Nephron (organoid): ENCODE measurements at regions not wholly inside any gene's neighbourhood (a gene's known extent, or its start where the extent isn't known, plus 50 kb on each side); places are given as distances from the start of the nearest gene placed in this dataset.
A peak's percentile ranks its signal among the peaks of the same experiment; 100 is the strongest.

Experiments used
- H3K27ac Mint-ChIP-seq, 3 experiments: 2 replicates each; pipeline ENCODE4 v1.8.0; 2020; ENCODE audit warnings: mixed read lengths in 3 of 3, mild to moderate bottlenecking in 2 of 3, moderate library complexity in 1 of 3
- H3K27me3 Mint-ChIP-seq: 2 replicates; pipeline ENCODE4 v1.8.0; 2021; ENCODE audit warnings: low read depth, mild to moderate bottlenecking, moderate library complexity, mixed read lengths
- H3K36me3 Mint-ChIP-seq: 2 replicates; pipeline ENCODE4 v1.8.0; 2020; ENCODE audit warnings: low read depth, mixed read lengths
- H3K4me1 Mint-ChIP-seq: 2 replicates; pipeline ENCODE4 v1.8.0; 2020; ENCODE audit warnings: mixed read lengths
- H3K4me3 Mint-ChIP-seq, 3 experiments: 2 replicates each; pipeline ENCODE4 v1.8.0; 2020; ENCODE audit warnings: mild to moderate bottlenecking in 3 of 3, mixed read lengths in 3 of 3, moderate library complexity in 2 of 3
- H3K9me3 Mint-ChIP-seq: 2 replicates; pipeline ENCODE4 v1.8.0; 2020; ENCODE audit warnings: mixed read lengths
- CTCF ChIP-seq, 3 experiments: fragments of 200-600 bp; sonication (generic); IDR thresholded peaks; one replicate each; pipeline ENCODE4 v1.5.0; 2021; ENCODE audit warnings: antibody characterized with exemption in 3 of 3; ENCODE audit not compliant: unreplicated experiment in 3 of 3

DNA sequence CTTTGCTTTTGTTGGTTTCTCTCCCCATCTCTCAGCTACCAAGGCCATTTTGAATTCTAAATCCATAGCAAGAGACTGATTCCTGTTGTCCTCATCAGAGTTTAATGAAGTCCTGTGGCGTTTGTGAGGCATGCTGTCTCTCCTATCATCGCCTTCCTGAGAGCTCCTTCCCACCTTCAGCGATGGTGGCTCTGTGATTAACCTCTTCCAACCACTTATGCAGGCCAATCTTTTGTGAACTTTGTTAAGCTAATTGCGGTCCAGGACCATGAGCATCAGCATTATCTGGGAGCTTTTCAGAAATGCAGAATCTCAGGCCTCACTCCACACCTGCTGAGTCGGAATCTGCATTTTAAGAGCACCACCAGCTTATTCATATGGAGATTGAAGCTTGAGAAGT is 272.5 kb upstream of the CDYL start:
- Mint-ChIP-seq H3K27ac (no peak overlapping the region), H3K4me3 (no peak overlapping the region), H3K4me1 (peaks cover 10% of the 10 kb centered on the region), H3K36me3 (no peaks in the 10 kb centered on the region), H3K27me3 (no peaks in the 10 kb centered on the region), H3K9me3 (no peaks in the 10 kb centered on the region)
- no peak for TF ChIP-seq CTCF (IDR thresholded peaks at IDR 0.05; ENCODE audit: unreplicated experiment in 3 of 3)

- Mint-ChIP-seq H3K4me1 (no peaks in the 10 kb centered on the region), H3K4me3 (no peak overlapping the region), H3K27me3 (peaks cover 12% of the 10 kb centered on the region), H3K36me3 (no peaks in the 10 kb centered on the region), H3K27ac (no peak overlapping the region), H3K9me3 (no peaks in the 10 kb centered on the region)
- no peak for TF ChIP-seq CTCF (IDR thresholded peaks at IDR 0.05; ENCODE audit: unreplicated experiment in 3 of 3)
Measured at GRCh38 chr6:4496284-4496683, 279.9 kb upstream of the CDYL start.

DNA sequence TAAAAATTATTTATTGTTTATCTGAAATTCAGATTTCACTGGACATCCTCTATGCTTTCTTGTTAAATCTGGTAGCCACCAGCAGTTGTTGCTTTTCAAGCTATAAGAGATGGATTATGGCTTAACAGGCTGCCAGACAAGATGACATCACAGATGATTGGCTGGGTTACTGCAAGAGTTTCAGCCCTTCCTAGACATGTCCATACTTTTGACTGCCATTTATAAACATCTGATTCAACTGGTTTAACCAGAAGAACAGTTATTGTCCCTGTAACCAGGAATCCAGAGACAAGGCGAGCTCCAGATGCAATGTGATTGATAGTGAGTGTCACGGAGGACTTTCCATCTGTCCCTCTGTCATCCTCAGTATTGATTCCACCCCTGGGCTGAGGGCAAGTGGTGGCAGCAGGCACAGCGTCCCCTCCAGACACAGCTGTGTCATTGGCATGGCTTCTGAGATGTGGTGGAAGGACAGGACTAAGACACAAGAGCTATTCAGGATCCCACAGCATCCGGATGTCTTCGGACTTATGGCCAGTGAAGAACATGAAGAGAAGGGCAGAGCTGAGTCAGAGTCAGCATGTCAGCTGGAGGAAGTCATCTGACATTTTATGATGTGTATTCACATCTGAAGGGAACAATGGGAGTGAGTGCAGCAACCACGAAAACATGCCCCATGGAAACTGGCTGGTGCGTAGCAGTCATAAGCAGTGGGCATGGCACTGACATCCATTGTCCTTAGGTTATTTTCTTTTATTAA is 284.5 kb upstream of the CDYL start:
- Mint-ChIP-seq H3K27me3 (peaks cover 20% of the 10 kb centered on the region), H3K36me3 (no peaks in the 10 kb centered on the region), H3K27ac (no peak overlapping the region)

DNA sequence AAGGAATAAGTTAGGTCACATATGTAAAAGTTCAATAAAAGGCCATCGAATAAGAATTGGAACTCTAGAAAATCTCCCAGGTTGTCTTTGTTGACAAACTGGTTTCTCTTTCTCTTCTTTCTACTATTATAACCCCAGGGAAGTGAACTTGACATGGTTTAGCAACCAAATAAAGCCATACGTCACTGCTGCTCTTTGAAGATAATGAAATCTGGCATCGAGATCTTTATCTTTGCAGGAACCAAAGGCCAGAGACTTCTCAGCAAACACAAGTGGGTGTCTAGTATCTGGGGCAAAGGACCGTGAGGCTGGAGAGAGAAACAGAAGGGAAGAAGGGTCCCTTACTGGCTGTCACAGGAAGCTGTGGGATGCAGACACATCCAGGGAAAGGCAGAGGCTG is 286.7 kb upstream of the CDYL start:
- H3K27ac Mint-ChIP-seq = peak overlapping the region in 1 of 3 experiments; percentile 19
- TF ChIP-seq CTCF (IDR thresholded peaks at IDR 0.05; ENCODE audit: unreplicated experiment in 3 of 3) = no peak
- H3K9me3 Mint-ChIP-seq = peaks cover 21% of the 10 kb centered on the region
- no peaks in the 10 kb centered on the region for H3K4me1 Mint-ChIP-seq
- no peak overlapping the region for H3K4me3 Mint-ChIP-seq
- no peaks in the 10 kb centered on the region for H3K36me3 Mint-ChIP-seq
- peaks cover 16% of the 10 kb centered on the region for H3K27me3 Mint-ChIP-seq

More for the DNA sequence above, 284.5 kb upstream of the CDYL start:
- H3K9me3 Mint-ChIP-seq = peaks cover 21% of the 10 kb centered on the region
- H3K4me1 Mint-ChIP-seq = no peaks in the 10 kb centered on the region
- no peak for TF ChIP-seq CTCF (IDR thresholded peaks at IDR 0.05; ENCODE audit: unreplicated experiment in 3 of 3)
- H3K4me3 Mint-ChIP-seq = no peak overlapping the region

GRCh38 chr6:4488389-4488788 is 287.8 kb upstream of the CDYL start:
- Mint-ChIP-seq H3K9me3 (peaks cover 21% of the 10 kb centered on the region), H3K27me3 (peaks cover 16% of the 10 kb centered on the region), H3K4me3 (no peak overlapping the region), H3K4me1 (no peaks in the 10 kb centered on the region), H3K27ac (no peak overlapping the region), H3K36me3 (no peaks in the 10 kb centered on the region)
- TF ChIP-seq CTCF (IDR thresholded peaks at IDR 0.05; ENCODE audit: unreplicated experiment in 3 of 3) = no peak

- Mint-ChIP-seq H3K27me3 (peaks cover 16% of the 10 kb centered on the region), H3K36me3 (no peaks in the 10 kb centered on the region), H3K4me3 (no peak overlapping the region), H3K4me1 (no peaks in the 10 kb centered on the region), H3K27ac (no peak overlapping the region), H3K9me3 (peaks cover 21% of the 10 kb centered on the region)
- TF ChIP-seq CTCF (IDR thresholded peaks at IDR 0.05; ENCODE audit: unreplicated experiment in 3 of 3) = no peak
Measured at GRCh38 chr6:4487538-4487937, 288.7 kb upstream of the CDYL start.
